Stimulated activated CD4-positive, alpha-beta T cell treated with anti-CD3 and anti-CD28 coated beads, Interleukin-4, amount 100 ng/mL, for 48 hours (primary cell): ENCODE measurements at regions not wholly inside any gene's neighbourhood (a gene's known extent, or its start where the extent isn't known, plus 50 kb on each side); places are given as distances from the start of the nearest gene placed in this dataset.

Experiments
- DNase-seq, 2 donors: peaks; one replicate each; pipeline ENCODE4 v3.0.0-alpha.2; 2020; ENCODE audit warnings: low read depth in 2 of 2

- DNase-seq, result no peak
Observed at GRCh38 chr1:218582646-218583045, 237.5 kb downstream of the TGFB2 start.

GRCh38 chr1:218584418-218585155 is 239.5 kb downstream of the TGFB2 start:
- DNase-seq, result no peak

- no peak for DNase-seq
Observed at GRCh38 chr1:218585511-218586184, 240.5 kb downstream of the TGFB2 start.

- DNase-seq, result no peak
Observed at GRCh38 chr1:218587900-218588299, 242.8 kb downstream of the TGFB2 start.

- DNase-seq, result no peak
Observed at GRCh38 chr1:218588540-218589172, 243.5 kb downstream of the TGFB2 start.

- no peak for DNase-seq
Observed at GRCh38 chr1:218589487-218589886, 244.4 kb downstream of the TGFB2 start.

- DNase-seq, result no peak
Observed at GRCh38 chr1:218591966-218592365, 246.8 kb downstream of the TGFB2 start.

- no peak for DNase-seq
Observed at GRCh38 chr1:218592688-218593087, 247.6 kb downstream of the TGFB2 start.

GRCh38 chr1:218600968-218601367 is 255.8 kb downstream of the TGFB2 start:
- DNase-seq, result no peak

GRCh38 chr1:218604217-218604616 is 259.1 kb downstream of the TGFB2 start:
- DNase-seq, result no peak

GRCh38 chr1:218611916-218612585 is 266.9 kb downstream of the TGFB2 start:
- DNase-seq, result no peak

GRCh38 chr1:218613105-218613504 is 268.0 kb downstream of the TGFB2 start:
- DNase-seq, result no peak

GRCh38 chr1:218614031-218614430 is 268.9 kb downstream of the TGFB2 start:
- no peak for DNase-seq

GRCh38 chr1:218616681-218617080 is 271.5 kb downstream of the TGFB2 start:
- no peak for DNase-seq

- no peak for DNase-seq
Observed at GRCh38 chr1:218617986-218618385, 272.9 kb downstream of the TGFB2 start.

GRCh38 chr1:218620956-218621355 is 275.8 kb downstream of the TGFB2 start:
- DNase-seq, result no peak

GRCh38 chr1:218624052-218624451 is 278.9 kb downstream of the TGFB2 start:
- DNase-seq, result no peak

GRCh38 chr1:218625393-218625792 is 280.3 kb downstream of the TGFB2 start:
- DNase-seq, result no peak

GRCh38 chr1:218633238-218633988 is 288.3 kb downstream of the TGFB2 start:
- no peak for DNase-seq

GRCh38 chr1:218634212-218634611 is 289.1 kb downstream of the TGFB2 start:
- DNase-seq, result no peak

GRCh38 chr1:218636548-218636947 is 291.4 kb downstream of the TGFB2 start:
- no peak for DNase-seq

- no peak for DNase-seq
Observed at GRCh38 chr1:218640173-218640572, 295.0 kb downstream of the TGFB2 start.
